ENCODE measurements at regions not wholly inside any gene's neighbourhood (a gene's known extent, or its start where the extent isn't known, plus 50 kb on each side); places are given as distances from the start of the nearest gene placed in this dataset.

- no peak for DNase-seq
Observed at GRCh38 chr4:81860111-81860510, 388.4 kb upstream of the RASGEF1B start.

- DNase-seq: no peak
Observed at GRCh38 chr4:81854406-81854805, 382.7 kb upstream of the RASGEF1B start.

- no peak for DNase-seq
Observed at GRCh38 chr4:81852031-81852715, 380.5 kb upstream of the RASGEF1B start.

GRCh38 chr4:81850701-81851100 lies 379.0 kb upstream of the RASGEF1B start:
- no peak for DNase-seq

GRCh38 chr4:81845761-81846160 lies 374.1 kb upstream of the RASGEF1B start:
- no peak for DNase-seq

GRCh38 chr4:81845273-81845672 lies 373.6 kb upstream of the RASGEF1B start:
- DNase-seq: no peak

GRCh38 chr4:81844717-81845116 lies 373.0 kb upstream of the RASGEF1B start:
- DNase-seq: peak; percentile 79

GRCh38 chr4:81839347-81840042 lies 367.8 kb upstream of the RASGEF1B start:
- DNase-seq: no peak

- DNase-seq: no peak
Observed at GRCh38 chr4:81838586-81838985, 366.9 kb upstream of the RASGEF1B start.

GRCh38 chr4:81836716-81837115 lies 365.0 kb upstream of the RASGEF1B start:
- no peak for DNase-seq

- no peak for DNase-seq
Observed at GRCh38 chr4:81833576-81833975, 361.9 kb upstream of the RASGEF1B start.

GRCh38 chr4:81828991-81829390 lies 357.3 kb upstream of the RASGEF1B start:
- no peak for DNase-seq

- DNase-seq: no peak
Observed at GRCh38 chr4:81827577-81828202, 356.0 kb upstream of the RASGEF1B start.

- no peak for DNase-seq
Observed at GRCh38 chr4:81826817-81827424, 355.2 kb upstream of the RASGEF1B start.

- DNase-seq: no peak
Observed at GRCh38 chr4:81826335-81826734, 354.6 kb upstream of the RASGEF1B start.

GRCh38 chr4:81818385-81818920 lies 346.7 kb upstream of the RASGEF1B start:
- no peak for DNase-seq

- DNase-seq: no peak
Observed at GRCh38 chr4:81816031-81816761, 344.5 kb upstream of the RASGEF1B start.

GRCh38 chr4:81814987-81815541 lies 343.4 kb upstream of the RASGEF1B start:
- DNase-seq: peak; percentile 33

- DNase-seq: no peak
Observed at GRCh38 chr4:81811562-81812293, 340.0 kb upstream of the RASGEF1B start.

GRCh38 chr4:81808011-81808672 lies 336.4 kb upstream of the RASGEF1B start:
- no peak for DNase-seq

GRCh38 chr4:81807386-81807785 lies 335.7 kb upstream of the RASGEF1B start:
- no peak for DNase-seq

Measured in femur (tissue), 1 donor.